Stomach (tissue), 8 donors: ENCODE measurements at regions not wholly inside any gene's neighbourhood (a gene's known extent, or its start where the extent isn't known, plus 50 kb on each side); places are given as distances from the start of the nearest gene placed in this dataset.

Experiments
- DNase-seq, 2 donors: peaks; one replicate each; pipeline versions ENCODE4 v3.0.0 to v3.0.0-alpha.2; 2013 to 2019
- H3K27ac ChIP-seq, 5 donors: fragments of 200-600 bp in 4 of 5; sonication (generic) in 4 of 5; one replicate each; pipeline ENCODE4 v1.5.1; 2013 to 2019; ENCODE audit warnings: mild to moderate bottlenecking in 1 of 5, moderate library complexity in 1 of 5
- H3K27me3 ChIP-seq, 3 donors: fragments of 200-600 bp; sonication (generic); one replicate each; pipeline ENCODE4 v1.5.1; 2017 to 2019; ENCODE audit warnings: mixed run types in 1 of 3
- H3K36me3 ChIP-seq, 4 donors: fragments of 200-600 bp; sonication (generic); 1 replicate in 3 of 4; 2 replicates in 1 of 4; pipeline ENCODE4 v1.5.1; 2016 to 2019
- H3K4me1 ChIP-seq, 4 donors: fragments of 200-600 bp; sonication (generic); one replicate each; pipeline ENCODE4 v1.5.1; 2016 to 2019
- H3K4me3 ChIP-seq, 4 donors: fragments of 200-600 bp; sonication (generic) in 3 of 4; one replicate each; pipeline ENCODE4 v1.5.1; 2016 to 2019; ENCODE audit warnings: mild to moderate bottlenecking in 1 of 4
- H3K9me3 ChIP-seq, 4 donors: fragments of 200-600 bp; sonication (generic); one replicate each; pipeline ENCODE4 v1.5.1; 2016 to 2019
- CTCF ChIP-seq, 7 experiments: fragments of 450-650 bp in 4 of 7; fragments of 200-600 bp in 3 of 7; sonication (generic) in 3 of 7; IDR thresholded peaks; one replicate each; pipeline ENCODE4 v1.5.1; 2016 to 2019; ENCODE audit warnings: antibody characterized with exemption in 7 of 7, control low read depth in 2 of 7, mild to moderate bottlenecking in 1 of 7
- EP300 ChIP-seq: sonication (generic); formaldehyde crosslinking; IDR thresholded peaks from one replicate; pipeline ENCODE4 v1.6.1; 2017; ENCODE audit warnings: antibody characterized with exemption
- POLR2A ChIP-seq, 4 donors: fragments of 450-650 bp; IDR thresholded peaks; one replicate each; pipeline ENCODE4 v1.6.1; 2016; ENCODE audit warnings: antibody characterized with exemption in 4 of 4, control low read depth in 2 of 4, mild to moderate bottlenecking in 1 of 4, moderate library complexity in 1 of 4
- POLR2AphosphoS5 ChIP-seq, 3 donors: sonication (generic); formaldehyde crosslinking; IDR thresholded peaks; one replicate each; pipeline ENCODE4 v1.6.1; 2016; ENCODE audit warnings: antibody characterized with exemption in 3 of 3
- WGBS, 5 donors: extraction: QIAGEN DNeasy Blood & Tissue Kit in 3 of 5; methylation state at CpG; one replicate each; pipeline versions ENCODE4 v1.1.5 to v1.1.7; 2013 to 2018; 5-methylcytosine and 5-hydroxymethylcytosine counted together
- intact Hi-C: fragments of 100-400 bp; cut with DNase I; formaldehyde crosslinking; loops from one replicate; pipeline ENCODE4 v1.15.1; 2023; ENCODE audit warnings: low total_unique reads
- donor health status: healthy with polysubstance abuse.
- donor health status: Bipolar disorder and iron deficiency.
- donor health status: healthy.

DNA sequence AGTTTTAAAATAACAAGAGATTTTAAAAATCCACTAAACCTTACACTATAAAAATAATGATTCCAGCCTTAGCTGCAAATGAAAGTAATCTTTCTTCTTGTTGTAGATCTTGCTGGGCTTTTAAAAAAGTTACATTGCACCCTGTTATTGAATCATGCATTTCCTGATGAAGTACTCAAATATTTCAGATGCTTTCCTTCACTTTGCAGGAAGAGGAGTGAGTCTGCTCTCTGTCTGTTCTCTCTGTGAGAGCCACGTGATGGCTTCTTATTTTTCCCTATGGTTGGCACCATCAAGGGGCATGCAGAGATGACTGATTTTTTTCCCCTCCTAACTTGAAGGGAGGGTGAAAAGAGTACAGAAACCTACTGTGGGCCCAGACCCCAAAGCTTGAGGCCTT is 262.7 kb downstream of the ATP23 start:
- Histone ChIP-seq H3K36me3 (no peaks in the 10 kb centered on the region), H3K9me3 (no peaks in the 10 kb centered on the region), H3K4me1 (peaks cover 0 to 4% (median 0%) of the 10 kb centered on the region in 4 donors), H3K4me3 (no peak overlapping the region), H3K27me3 (no peaks in the 10 kb centered on the region), H3K27ac (no peak overlapping the region)
- intact Hi-C loops: no loop called here
- TF ChIP-seq POLR2AphosphoS5 (IDR thresholded peaks at IDR 0.05) (no peak), POLR2A (IDR thresholded peaks at IDR 0.05) (no peak), EP300 (no peak), CTCF (IDR thresholded peaks at IDR 0.05) (no peak)
- 43 to 59% (median 56%) methylated on average over 1 of the region's 1 CpG for WGBS, 5 donors
- DNase-seq: no peak

DNA sequence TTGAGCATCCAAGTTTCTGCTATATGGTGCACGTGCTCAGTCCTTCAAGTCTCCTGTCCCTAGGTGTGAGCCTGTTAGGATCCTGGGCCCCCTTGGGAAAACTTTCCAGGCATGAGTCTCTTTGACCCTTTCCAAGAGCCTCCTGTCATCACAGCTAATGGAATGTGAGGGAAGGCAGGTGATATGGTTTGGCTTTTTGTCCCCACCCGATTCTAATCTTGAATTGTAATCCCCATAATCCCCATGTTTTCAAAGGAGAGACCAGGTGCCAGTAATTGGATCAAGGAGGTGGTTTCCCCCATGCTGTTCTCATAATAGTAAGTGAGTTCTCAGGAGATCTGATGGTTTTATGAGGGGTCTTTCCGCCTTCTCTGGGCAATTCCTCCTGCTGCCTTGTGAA is 265.5 kb downstream of the ATP23 start:
- TF ChIP-seq CTCF (IDR thresholded peaks at IDR 0.05) (no peak), POLR2A (IDR thresholded peaks at IDR 0.05) (no peak), EP300 (no peak)
- DNase-seq: no peak
- WGBS, 5 donors: 62 to 78% (median 65%) methylated on average over 3 of the region's 3 CpGs
- Histone ChIP-seq H3K36me3 (no peaks in the 10 kb centered on the region), H3K4me1 (peaks cover 0 to 4% (median 0%) of the 10 kb centered on the region in 4 donors), H3K9me3 (no peaks in the 10 kb centered on the region), H3K27ac (no peak overlapping the region), H3K4me3 (no peak overlapping the region), H3K27me3 (no peaks in the 10 kb centered on the region)
- intact Hi-C loops: no loop called here

DNA sequence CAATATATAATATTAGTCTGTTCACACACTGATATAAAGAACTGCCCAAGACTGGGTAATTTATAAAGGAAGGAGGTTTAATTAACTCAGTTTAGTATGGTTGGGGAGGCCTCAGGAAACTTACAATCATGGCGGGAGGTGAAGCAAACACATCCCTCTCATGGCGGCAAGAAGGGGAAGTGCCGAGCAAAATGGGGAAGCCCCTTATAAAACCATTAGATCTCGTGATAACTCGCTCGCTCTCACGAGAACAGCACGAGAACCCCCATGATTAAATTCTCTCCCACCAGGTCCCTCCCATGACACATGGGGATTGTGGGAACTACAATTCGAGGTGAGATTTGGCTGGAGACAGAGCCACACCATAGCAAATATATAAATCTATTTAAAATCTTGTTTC is 269.8 kb downstream of the ATP23 start:
- Histone ChIP-seq H3K27ac (no peak overlapping the region), H3K4me1 (no peaks in the 10 kb centered on the region), H3K4me3 (no peak overlapping the region), H3K27me3 (no peaks in the 10 kb centered on the region), H3K9me3 (no peaks in the 10 kb centered on the region), H3K36me3 (no peaks in the 10 kb centered on the region)
- TF ChIP-seq POLR2A (IDR thresholded peaks at IDR 0.05) (no peak), CTCF (IDR thresholded peaks at IDR 0.05) (no peak), POLR2AphosphoS5 (IDR thresholded peaks at IDR 0.05) (no peak), EP300 (no peak)
- intact Hi-C loops: no loop called here
- DNase-seq: no peak
- 83 to 96% (median 92%) methylated on average over 9 of the region's 9 CpGs for WGBS, 5 donors

- WGBS, 5 donors: 81 to 94% (median 88%) methylated on average over 1 of the region's 1 CpG
- no peak for TF ChIP-seq POLR2A (IDR thresholded peaks at IDR 0.05)
- no peak for TF ChIP-seq CTCF (IDR thresholded peaks at IDR 0.05)
- no peak for TF ChIP-seq EP300
- no peak for TF ChIP-seq POLR2AphosphoS5 (IDR thresholded peaks at IDR 0.05)
- no peak overlapping the region for H3K4me3 ChIP-seq
- no peaks in the 10 kb centered on the region for H3K36me3 ChIP-seq
- H3K27me3 ChIP-seq: no peaks in the 10 kb centered on the region
- DNase-seq: no peak
- no peak overlapping the region for H3K27ac ChIP-seq
- intact Hi-C loops: no loop called here
- no peaks in the 10 kb centered on the region for H3K4me1 ChIP-seq
- no peaks in the 10 kb centered on the region for H3K9me3 ChIP-seq
Observed at GRCh38 chr12:58217130-58217529, 275.8 kb downstream of the ATP23 start.
